Embryonic facial prominence (tissue), 1 donor: ENCODE measurements at regions not wholly inside any gene's neighbourhood (a gene's known extent, or its start where the extent isn't known, plus 50 kb on each side); places are given as distances from the start of the nearest gene placed in this dataset.

Experiments used
- DNase-seq: peaks from one replicate; pipeline ENCODE4 v3.0.0-alpha.2; 2016; ENCODE audit errors: extremely low spot score

DNA sequence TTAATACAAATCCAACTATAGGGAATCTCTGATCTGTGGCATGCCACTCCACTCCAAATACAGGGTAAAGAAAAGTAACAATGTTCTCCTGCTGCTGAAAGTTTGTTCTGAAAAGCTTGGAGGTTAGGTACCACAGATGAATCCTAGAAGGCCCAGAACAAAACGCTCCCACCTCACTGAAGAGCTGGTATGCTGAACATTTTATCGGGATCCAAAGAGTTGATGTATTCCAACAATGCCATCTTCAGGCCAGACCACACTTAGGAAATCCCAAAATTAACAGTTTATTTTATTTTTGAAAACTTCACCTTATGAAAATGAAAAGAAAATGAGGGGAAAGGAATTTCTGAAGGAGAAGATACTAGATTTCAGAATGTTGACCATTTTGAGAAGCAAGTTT, 145.1 kb upstream of the CDH19 start:
- DNase-seq = no peak

DNA sequence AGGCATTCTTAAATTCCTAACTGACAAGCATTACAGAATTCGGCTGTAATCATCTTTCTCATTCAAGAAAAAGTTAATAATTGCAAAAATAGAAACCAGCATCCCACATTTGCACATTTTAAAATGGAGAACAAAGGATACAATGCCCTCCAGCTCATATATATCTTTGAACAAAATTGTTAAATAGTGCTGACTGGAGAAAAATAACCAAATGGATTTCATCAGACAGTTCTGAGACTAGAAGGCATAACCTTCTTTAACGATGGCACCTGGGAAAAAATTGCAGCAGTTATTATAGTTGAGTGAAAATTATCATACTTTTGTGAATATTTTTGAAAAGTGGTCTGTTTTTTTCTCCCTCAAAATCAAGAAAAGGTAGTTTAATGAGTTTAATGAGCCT, 138.9 kb upstream of the CDH19 start:
- no peak for DNase-seq

DNA sequence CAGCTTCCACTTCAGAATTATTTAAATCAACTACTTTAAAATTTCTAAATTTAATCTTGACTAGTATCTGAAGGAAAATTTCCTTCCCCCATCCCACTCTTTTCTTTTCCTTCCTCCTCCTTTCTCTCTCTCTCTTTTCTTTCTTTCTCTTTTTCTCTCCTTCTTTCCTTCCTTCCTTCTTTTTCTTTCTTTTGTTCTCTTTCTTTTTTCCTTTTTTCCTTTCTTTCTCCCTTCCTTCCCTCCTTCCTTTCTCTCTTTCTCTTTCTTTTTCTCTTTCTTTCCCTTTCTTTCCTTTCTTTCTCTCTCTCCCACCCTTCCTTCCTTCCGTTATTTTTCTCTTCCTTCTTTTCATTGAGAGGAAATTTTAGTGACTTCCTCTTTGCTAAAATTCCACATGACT, 132.0 kb upstream of the CDH19 start:
- DNase-seq = no peak

DNA sequence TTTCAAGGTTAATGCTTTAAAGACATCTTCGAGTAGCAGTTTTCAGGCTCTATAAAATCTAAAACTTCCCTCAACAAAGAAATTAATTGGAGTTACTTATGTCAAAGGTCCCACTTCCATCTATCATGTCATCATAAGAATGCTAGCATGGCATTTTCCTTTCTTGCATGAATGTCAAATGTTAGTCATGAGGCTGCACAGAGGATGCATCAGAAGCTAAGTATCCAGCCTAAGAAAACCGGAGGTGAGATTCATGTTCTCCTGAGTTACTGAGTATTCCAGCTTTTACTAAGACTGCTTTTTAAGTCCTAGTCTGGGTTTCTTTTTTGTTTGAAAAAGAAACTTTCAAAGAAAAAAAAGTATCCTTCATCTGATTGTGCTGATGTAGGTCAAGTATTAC, 130.6 kb upstream of the CDH19 start:
- DNase-seq = no peak

DNA sequence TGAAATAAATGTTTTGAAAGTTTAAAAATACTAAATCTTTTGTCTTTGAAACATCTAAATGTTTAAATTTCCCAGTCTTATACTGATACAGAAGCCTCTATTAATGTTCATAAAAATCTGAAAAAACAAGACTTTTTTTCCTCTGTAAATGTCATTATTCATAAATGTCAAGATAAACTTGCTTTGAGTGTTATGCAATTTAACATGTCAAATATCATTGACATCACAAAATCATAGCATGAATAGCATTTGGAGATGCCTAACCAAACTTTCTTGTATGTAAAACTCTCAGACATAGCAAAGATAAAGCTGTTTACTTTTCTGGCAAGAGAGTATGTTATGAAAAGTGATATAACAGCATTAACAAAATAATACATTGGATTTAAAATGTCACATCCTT, 128.0 kb upstream of the CDH19 start:
- no peak for DNase-seq

DNA sequence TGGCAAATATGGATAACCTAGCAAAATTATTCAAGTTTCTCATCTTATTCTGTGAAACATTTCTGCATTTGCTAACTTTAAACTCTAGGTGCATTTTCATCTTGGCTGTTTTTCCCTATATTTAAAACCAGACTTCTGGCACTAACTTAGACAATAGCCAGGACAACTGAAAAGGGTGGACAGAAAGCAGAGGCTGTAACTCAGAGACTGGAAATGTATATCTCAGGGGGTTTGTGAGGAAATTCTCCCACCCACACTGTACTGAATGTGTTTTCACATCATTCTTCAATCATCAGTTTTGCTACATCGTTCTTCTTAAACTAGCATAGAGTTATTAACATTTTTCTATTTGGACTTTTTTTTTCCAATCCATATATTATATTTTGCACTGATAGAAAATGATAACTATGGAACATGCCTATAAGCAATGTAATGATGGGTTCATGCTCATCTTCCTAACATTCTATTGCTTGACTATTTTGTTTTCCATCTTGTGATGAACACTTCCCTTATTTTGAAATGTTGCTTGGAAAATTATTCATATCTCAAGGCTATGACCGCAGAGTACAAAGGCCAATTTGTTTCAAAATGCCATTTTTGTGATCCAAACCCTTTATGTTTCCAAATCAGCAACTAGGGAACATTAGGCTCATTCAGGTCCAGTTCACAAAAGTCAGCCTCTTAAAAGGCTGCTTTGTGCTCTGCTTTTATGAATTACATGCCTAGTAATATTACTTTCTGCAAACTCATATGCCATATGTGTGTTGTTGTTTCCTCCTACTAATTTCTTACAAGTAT, 125.8 kb upstream of the CDH19 start:
- no peak for DNase-seq

DNA sequence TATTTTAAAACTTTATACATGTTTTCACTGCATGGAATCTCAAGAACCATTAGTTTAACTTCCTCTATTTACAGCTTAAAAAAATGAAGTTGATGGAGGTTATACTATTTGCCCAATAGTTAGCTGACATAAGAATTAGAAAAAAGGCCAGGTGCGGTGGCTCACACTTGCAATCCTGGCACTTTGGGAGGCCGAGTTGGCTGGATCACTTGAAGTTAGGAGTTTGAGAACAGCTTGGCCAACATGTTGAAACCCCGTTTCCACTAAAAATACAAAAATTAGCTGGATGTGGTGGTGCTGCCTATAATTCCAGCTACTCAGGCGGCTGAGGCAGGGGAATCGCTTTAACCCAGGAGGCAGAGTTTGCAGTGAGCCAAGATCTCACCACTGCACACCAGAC, 125.1 kb upstream of the CDH19 start:
- no peak for DNase-seq

DNA sequence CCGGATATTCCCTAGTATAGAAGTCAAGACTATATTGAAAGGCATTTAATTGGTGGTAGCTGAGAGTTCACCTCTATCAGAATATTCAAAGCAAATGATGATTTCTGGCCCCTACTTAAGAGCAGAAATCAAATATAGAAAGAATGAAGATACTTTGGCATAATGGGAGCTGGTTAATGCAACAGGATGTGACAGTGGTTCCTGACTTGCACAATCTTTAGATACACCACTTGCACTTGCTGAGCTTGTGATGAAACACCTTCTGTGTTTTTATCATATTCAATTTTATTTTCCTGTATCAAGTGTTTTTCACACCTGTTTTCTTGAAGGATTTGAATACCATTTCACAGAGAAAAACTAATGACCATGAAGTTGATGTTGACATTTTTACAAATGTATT, 124.1 kb upstream of the CDH19 start:
- no peak for DNase-seq

DNA sequence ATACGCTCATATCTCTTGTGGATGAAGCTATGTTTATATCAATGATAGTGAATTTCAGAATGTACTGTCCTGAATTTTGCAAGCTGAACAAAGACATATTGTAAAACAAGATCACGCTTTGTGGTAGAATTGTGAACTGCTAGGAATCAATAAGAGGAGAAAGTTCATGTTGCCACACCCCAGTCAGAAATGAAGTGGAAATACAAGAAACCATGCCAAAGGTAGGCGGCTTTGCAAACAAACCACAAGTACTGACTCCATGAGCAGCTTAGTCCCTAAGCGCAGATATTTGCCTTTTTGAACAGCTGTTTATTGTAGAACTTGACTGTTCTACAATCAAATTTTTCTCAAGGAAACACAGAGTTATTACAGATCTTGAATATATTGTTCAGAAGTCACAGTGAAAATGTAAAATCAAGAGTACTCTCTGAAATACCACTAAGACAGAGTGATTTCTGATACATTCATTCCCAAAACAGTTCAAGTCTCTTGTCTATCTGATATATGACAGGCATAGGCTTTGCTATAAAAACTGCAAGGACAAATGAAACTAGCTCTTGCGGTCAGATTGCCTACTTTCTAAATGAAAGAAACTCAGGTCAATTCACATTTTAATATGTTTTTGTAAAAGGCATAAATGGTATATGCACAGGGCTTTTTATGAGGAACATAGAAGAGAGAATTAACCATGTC, 120.9 kb upstream of the CDH19 start:
- DNase-seq = no peak

DNA sequence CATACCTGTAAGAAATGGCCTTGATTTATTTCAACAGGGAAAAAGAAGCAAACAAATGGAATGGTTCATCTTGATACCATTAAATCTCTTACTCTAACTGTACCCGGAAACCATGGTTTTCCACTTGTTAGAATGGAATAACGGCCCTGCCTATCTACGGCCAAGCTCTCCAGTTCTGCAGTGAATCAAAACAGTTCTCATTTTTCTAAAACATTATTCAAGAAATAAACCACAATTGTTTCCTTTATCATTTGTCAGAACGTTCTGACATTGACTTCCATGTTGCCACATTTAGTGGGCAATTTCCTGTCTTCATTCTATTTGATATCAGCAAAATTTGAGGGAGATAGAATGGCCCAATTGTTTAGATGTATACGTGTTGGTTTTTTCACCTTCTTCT, 118.8 kb upstream of the CDH19 start:
- no peak for DNase-seq

DNA sequence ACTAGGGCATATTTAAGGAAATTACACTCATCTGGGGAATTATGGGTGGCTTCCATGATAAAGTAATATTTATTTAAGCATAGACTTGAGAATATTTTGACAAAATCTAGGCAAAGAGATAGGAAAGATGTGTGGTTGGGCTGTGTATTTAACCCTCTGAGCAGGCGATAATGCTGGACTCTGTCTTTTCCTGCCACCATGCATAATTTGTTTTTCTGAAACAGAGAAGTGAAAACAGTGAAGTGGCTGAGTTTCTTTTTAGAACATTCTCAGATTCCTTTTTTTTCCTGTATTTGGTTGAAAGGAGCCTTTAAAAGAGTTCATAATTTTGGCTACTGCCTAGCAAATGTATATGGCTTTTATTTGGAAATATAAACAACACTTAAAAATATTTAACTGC, 104.8 kb upstream of the CDH19 start:
- DNase-seq = no peak

DNA sequence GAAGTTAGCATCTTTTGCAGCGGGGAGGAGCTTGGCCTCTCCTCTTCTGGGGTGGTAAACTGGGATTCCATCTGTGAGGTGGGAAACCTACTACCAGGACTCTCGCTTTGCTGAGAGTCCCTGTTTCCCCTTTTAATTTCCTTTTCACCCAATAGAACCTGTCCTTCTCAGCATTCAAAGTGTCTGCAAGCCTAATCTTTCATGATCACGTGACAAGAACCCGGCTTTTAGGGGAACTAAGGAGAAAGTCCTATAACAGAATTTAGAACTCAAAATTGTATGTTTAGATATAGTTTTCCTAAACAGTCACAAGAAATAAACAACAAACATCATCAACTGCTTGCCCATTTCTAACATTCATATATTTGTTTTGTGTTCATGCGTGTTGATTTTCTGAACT, 103.6 kb upstream of the CDH19 start:
- DNase-seq = no peak

DNA sequence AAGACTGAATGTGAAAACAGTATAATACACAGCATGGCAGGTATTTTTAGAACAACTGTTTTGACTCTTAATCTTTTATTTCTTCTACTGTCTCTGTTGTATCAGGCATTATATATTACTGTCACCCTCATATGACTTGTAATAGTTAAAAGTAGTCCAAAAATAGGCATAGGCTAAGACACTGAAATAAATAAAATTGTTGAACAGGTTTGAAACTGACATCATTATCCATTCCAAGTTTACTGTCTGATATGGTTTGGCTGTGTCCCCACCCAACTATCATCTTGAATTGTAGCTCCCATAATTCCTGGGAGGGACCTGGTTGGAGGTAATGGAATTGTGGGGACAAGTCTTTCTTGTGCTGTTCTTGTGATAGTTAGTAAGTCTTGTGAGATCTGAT, 91.4 kb upstream of the CDH19 start:
- DNase-seq = no peak

DNA sequence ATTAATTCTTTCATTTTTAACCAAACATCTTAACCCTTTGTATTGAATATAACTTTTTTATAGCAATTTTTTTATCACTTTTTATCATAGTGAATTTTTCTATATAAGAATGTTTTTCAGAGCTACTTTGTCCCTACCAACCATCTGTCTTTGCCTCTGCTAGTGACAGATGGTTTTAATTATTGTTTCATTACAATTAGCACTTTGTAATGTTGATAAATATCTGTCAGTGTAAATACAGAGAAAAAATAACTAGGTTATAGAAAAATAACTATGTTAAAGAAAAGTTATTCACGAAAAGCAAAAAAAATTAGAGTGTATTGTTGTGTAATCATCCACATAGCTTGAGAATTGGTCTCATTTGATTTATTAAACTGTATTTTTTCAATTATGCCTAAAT, 91.0 kb upstream of the CDH19 start:
- DNase-seq = no peak

DNA sequence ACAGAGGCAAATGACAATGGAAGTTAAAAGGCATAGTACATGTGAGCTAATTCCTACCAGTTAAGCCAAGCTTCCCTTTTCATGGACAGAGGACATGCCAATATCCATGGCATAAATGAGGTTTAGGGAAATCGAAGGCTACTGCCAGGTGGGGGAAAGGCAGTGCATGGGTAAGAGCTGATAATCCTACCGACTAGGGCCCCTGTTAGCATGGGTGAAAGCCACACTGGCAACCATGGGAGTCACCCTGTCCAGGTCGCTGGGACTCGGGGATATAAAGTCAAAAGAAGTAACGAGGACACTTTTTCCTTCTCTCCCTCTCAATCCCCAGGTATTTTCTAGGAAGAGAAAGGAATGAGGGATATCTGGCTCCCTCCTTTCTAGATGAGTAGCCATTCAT, 83.7 kb upstream of the CDH19 start:
- no peak for DNase-seq

DNA sequence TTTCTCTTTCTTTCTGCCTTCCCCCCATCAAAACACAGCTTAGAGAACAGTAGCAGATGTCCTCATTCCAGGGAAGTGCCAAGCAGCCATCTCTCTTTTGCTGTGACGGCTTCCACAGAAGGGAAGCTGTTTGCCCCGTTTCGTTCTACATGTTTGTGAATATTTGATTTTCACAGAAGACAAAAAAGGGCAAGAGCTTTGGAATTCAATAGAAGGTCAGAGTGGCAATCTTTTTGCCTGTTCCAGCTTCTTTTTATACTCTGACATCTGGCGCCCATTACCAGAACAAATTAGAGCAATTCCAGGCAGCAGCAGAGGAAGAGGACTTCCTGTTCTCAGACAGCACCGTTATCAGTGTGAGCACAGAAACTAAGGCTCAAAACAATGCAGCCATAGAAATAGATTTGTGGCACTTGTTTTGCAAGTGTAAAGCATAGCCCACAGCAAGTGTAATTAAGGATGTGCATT, 79.0 kb upstream of the CDH19 start:
- peak; percentile 10 for DNase-seq

DNA sequence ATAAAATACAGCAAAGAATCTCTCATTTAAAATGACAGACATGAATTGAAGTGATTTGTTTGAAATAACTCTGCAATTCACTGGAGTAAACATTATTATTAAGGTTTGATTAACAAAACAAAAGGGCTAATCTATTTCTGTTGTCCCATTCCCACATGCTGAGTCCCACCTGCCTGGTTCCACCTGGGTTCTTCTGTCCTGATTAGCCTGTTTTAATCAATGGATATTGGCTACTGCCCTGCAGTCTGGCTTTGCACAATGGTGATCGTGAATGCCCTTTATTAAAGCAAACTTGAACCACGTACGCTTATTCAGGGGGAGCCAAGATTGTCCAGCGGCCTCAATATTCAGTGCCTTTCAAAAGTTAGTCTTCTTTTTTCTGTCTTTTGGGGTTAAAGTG, 72.8 kb upstream of the CDH19 start:
- DNase-seq = no peak

DNA sequence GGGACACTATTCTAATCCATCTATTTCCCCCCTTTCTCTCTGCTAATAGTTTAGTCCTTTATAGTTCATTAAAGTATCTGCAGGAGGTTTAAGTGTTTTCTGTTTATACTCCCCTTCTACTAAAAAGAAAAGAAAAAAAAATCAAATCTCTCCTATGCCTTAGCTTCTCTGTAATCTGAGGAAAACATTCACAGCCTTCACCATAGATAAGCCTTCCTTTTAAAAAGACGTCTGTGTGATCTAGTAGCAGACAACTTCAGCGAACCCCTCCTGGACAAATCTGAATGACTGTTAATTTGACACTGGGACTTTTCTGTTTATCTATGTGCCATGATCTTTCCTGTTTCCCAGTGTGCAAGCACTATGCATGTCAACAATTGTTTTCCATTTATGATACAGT, 70.4 kb upstream of the CDH19 start:
- DNase-seq = no peak

DNA sequence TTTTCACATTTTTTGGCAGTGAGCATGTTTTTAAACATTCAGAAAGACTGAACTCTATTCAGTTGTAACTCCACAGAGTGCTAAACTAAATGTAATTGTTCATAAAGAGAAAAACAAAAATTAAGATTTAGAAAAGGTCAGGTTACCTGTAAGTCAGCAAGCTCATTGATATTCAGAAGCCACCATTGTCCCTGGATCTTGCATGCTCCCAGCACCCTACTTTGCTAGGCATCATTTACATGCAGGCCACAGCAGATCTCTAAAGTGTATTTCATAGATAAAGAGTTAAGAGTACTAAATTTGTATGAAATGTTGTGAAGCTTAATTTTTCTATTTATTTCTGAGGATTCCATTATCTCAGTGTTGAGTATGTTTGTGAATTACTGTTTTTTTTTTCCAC, 64.8 kb upstream of the CDH19 start:
- no peak for DNase-seq

DNA sequence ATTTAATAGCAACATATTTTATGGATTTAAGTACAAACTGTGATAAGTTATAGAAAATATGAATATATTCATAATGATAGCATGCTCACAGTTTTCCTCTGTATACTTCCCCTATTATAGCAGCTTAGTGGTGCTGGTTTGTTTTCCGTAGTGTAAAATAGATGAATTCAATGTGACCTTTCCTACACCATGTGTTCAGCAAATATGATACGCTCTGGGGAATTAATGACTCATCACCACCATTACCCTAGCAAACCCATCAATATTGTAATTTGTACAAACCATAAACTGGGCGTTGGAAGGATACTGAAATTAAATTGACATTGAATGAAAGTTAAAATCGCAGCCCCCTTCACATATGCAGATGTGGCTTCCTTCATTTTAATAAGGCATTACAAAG, 58.7 kb upstream of the CDH19 start:
- DNase-seq = no peak

DNA sequence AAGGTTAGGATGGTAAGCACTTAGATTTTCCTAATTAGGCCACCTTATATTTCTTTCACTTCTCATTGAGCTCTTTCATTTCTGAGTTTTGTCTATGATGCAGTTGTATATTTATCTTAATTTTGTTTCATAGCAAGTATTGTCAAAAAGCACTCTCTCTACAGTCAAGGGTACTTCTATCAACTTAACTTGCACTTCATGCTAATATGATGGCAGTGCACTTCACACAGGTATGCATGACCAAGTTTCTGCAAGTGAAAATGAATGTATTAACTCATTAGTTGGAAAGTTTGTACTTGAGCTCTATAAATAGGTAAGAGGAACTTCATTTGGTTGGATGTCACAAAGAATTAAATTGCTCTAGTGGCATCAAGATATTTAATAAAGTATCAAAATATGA, 51.5 kb upstream of the CDH19 start:
- DNase-seq = no peak
